VCaP (cell line): ENCODE measurements at regions not wholly inside any gene's neighbourhood (a gene's known extent, or its start where the extent isn't known, plus 50 kb on each side); places are given as distances from the start of the nearest gene placed in this dataset.

Experiments used
- H3K27ac ChIP-seq: fragments of 450-650 bp; 2 replicates; pipeline ENCODE4 v1.5.1; 2017
- CTCF ChIP-seq: fragments of 450-650 bp; conservative IDR thresholded peaks from 2 replicates; pipeline ENCODE4 v1.5.1; 2017; ENCODE audit warnings: mild to moderate bottlenecking, moderate library complexity

- no peak for TF ChIP-seq CTCF
- no peak overlapping the region for H3K27ac ChIP-seq
Measured at GRCh38 chr22:27634043-27634740, 167.4 kb downstream of the MN1 start.

- H3K27ac ChIP-seq, result no peak overlapping the region
- TF ChIP-seq CTCF, result no peak
Measured at GRCh38 chr22:27635435-27635834, 166.1 kb downstream of the MN1 start.

GRCh38 chr22:27635852-27636251, 165.7 kb downstream of the MN1 start:
- H3K27ac ChIP-seq, result no peak overlapping the region
- TF ChIP-seq CTCF, result no peak

GRCh38 chr22:27636716-27637508, 164.6 kb downstream of the MN1 start:
- no peak for TF ChIP-seq CTCF

GRCh38 chr22:27637604-27638003, 164.0 kb downstream of the MN1 start:
- no peak overlapping the region for H3K27ac ChIP-seq
- TF ChIP-seq CTCF, result no peak

More at GRCh38 chr22:27636716-27637508, 164.6 kb downstream of the MN1 start:
- H3K27ac ChIP-seq, result no peak overlapping the region

- H3K27ac ChIP-seq, result no peak overlapping the region
- TF ChIP-seq CTCF, result no peak
Measured at GRCh38 chr22:27638329-27639233, 163.0 kb downstream of the MN1 start.
